HCT116 (cell line): ENCODE measurements at regions not wholly inside any gene's neighbourhood (a gene's known extent, or its start where the extent isn't known, plus 50 kb on each side); places are given as distances from the start of the nearest gene placed in this dataset.

Source experiments
- ATAC-seq: fragments of 200-7000 bp; cut with Tn5 transposase; 2 replicates; pipeline ENCODE4 v1.9.1; 2020; ENCODE audit warnings: mild to moderate bottlenecking, moderate library complexity
- BruUV-seq: library from RNA; stranded (reverse); fragments of 400-500 nt; replicated peaks from 2 replicates; lab custom pipeline; 2021; lab: Mats Ljungman, UMichigan
- CTCF ChIA-PET: fragments of 300-600 bp; sonication (Branson Sonifier 250); formaldehyde crosslinking; loops from one replicate; lab custom pipeline; 2021; ENCODE audit warnings: antibody characterized with exemption; lab: Charles Lee
- POLR2A ChIA-PET: fragments of 300-600, 350-600 bp; sonication (Branson Sonifier 250); formaldehyde crosslinking; loops from one replicate; lab custom pipeline; 2021; ENCODE audit warnings: antibody characterized with exemption; lab: Charles Lee
- RAD21 ChIA-PET, 2 experiments: fragments of 300-600 bp; sonication (Branson Sonifier 250); formaldehyde crosslinking; loops; one replicate each; lab custom pipeline; 2023; ENCODE audit warnings: low total read pairs in 2 of 2; ENCODE audit not compliant: uncharacterized antibody in 2 of 2, unreplicated experiment in 2 of 2, low non-redundant PET in 1 of 2; lab: Charles Lee
- DNase-seq: peaks from one replicate; pipeline ENCODE4 v3.0.0-alpha.2; 2010; ENCODE audit warnings: low read depth, low spot score
- H2AFZ ChIP-seq: fragments of 200-600 bp; shearing (Covaris generic), sonication (generic); 2 replicates; pipeline ENCODE4 v1.6.1; 2017; ENCODE audit warnings: low read depth, mixed run types, mixed read lengths, antibody characterized with exemption, low read length; ENCODE audit not compliant: poor library complexity, severe bottlenecking
- H3K27ac ChIP-seq: 2 replicates; pipeline ENCODE4 v1.5.1; 2012; ENCODE audit warnings: low read depth, low read length
- H3K27me3 ChIP-seq: fragments of 200-600 bp; sonication (generic); 2 replicates; pipeline ENCODE4 v1.6.1; 2016; ENCODE audit warnings: mixed run types, low read length, mixed read lengths; ENCODE audit not compliant: insufficient read depth
- H3K36me3 ChIP-seq, 2 experiments: fragments of 200-500 bp in 1 of 2; fragments of 200-600 bp in 1 of 2; sonication (Bioruptor generic) in 1 of 2; sonication (generic) in 1 of 2; 2 replicates each; pipeline versions ENCODE4 v1.5.1 to v1.6.1; 2014 to 2016; ENCODE audit warnings: low read length in 2 of 2, inconsistent platforms in 1 of 2, mixed read lengths in 1 of 2, mixed run types in 1 of 2; ENCODE audit not compliant: insufficient read depth in 2 of 2, control insufficient read depth in 1 of 2
- H3K4me1 ChIP-seq, 2 experiments: fragments of 200-600 bp in 1 of 2; sonication (generic) in 1 of 2; 2 replicates each; pipeline versions ENCODE4 v1.5.1 to v1.6.1; 2012 to 2017; ENCODE audit warnings: low read length in 2 of 2, inconsistent platforms in 1 of 2, mild to moderate bottlenecking in 1 of 2, mixed read lengths in 1 of 2, mixed run types in 1 of 2, moderate library complexity in 1 of 2; ENCODE audit not compliant: insufficient read depth in 2 of 2, control insufficient read depth in 1 of 2
- H3K4me2 ChIP-seq: fragments of 200-600 bp; sonication (generic); 2 replicates; pipeline ENCODE4 v1.6.1; 2017; ENCODE audit warnings: mixed run types, low read length, mixed read lengths
- H3K4me3 ChIP-seq, 2 experiments: fragments of 200-600 bp in 1 of 2; sonication (generic) in 1 of 2; replicated peaks in 1 of 2; 2 replicates each; pipeline ENCODE4 v1.5.1; 2011 to 2016; ENCODE audit warnings: low read length in 2 of 2, control low read depth in 1 of 2, low read depth in 1 of 2, mild to moderate bottlenecking in 1 of 2, mixed read lengths in 1 of 2, mixed run types in 1 of 2
- H3K79me2 ChIP-seq: fragments of 200-600 bp; sonication (generic); 2 replicates; pipeline ENCODE4 v1.6.1; 2017; ENCODE audit warnings: mild to moderate bottlenecking, mixed run types, low read length, moderate library complexity, mixed read lengths; ENCODE audit not compliant: insufficient read depth
- H3K9ac ChIP-seq: fragments of 200-600 bp; sonication (generic); 2 replicates; pipeline ENCODE4 v1.6.1; 2016; ENCODE audit warnings: low read length, mixed read lengths
- H3K9me2 ChIP-seq: fragments of 200-600 bp; sonication (generic), shearing (Covaris generic); 2 replicates; pipeline ENCODE4 v1.6.1; 2017; ENCODE audit warnings: mixed run types, mild to moderate bottlenecking, moderate library complexity; ENCODE audit not compliant: insufficient read depth
- H3K9me3 ChIP-seq, 2 experiments: fragments of 200-500 bp in 1 of 2; fragments of 200-600 bp in 1 of 2; sonication (Bioruptor generic) in 1 of 2; sonication (generic) in 1 of 2; 2 replicates each; pipeline ENCODE4 v1.6.1; 2014 to 2017; ENCODE audit warnings: low read length in 2 of 2, mixed read lengths in 2 of 2, inconsistent platforms in 1 of 2, low read depth in 1 of 2, mild to moderate bottlenecking in 1 of 2, mixed run types in 1 of 2, moderate library complexity in 1 of 2; ENCODE audit not compliant: control insufficient read depth in 1 of 2, insufficient read depth in 1 of 2
- H4K20me1 ChIP-seq: fragments of 200-600 bp; sonication (generic), shearing (Covaris generic); 2 replicates; pipeline ENCODE4 v1.6.1; 2017; ENCODE audit warnings: mixed run types, mild to moderate bottlenecking, moderate library complexity; ENCODE audit not compliant: insufficient read depth
- CBX3 ChIP-seq: IDR thresholded peaks from 2 replicates; pipeline ENCODE4 v1.6.1; 2012; ENCODE audit warnings: low read depth
- CEBPB ChIP-seq: IDR thresholded peaks from 2 replicates; pipeline ENCODE4 v1.6.1; 2012; ENCODE audit warnings: low read depth
- CTCF ChIP-seq, 3 experiments: fragments of 200-600 bp in 1 of 3; sonication (generic) in 1 of 3; IDR thresholded peaks in 2 of 3; conservative IDR thresholded peaks in 1 of 3; 2 replicates each; pipeline ENCODE4 v1.5.1; 2012 to 2017; ENCODE audit warnings: low read depth in 2 of 3, low read length in 2 of 3, antibody characterized with exemption in 1 of 3, borderline replicate concordance in 1 of 3, control low read depth in 1 of 3, mild to moderate bottlenecking in 1 of 3, mixed read lengths in 1 of 3, mixed run types in 1 of 3, moderate library complexity in 1 of 3; ENCODE audit not compliant: insufficient read depth in 1 of 3
- EGR1 ChIP-seq: IDR thresholded peaks from 2 replicates; pipeline ENCODE4 v1.6.1; 2012; ENCODE audit warnings: low read depth
- ELF1 ChIP-seq: IDR thresholded peaks from 2 replicates; pipeline ENCODE4 v1.6.1; 2012; ENCODE audit warnings: low read depth, borderline replicate concordance
- EZH2phosphoT487 ChIP-seq: fragments of 200-600 bp; IDR thresholded peaks from 2 replicates; pipeline ENCODE4 v1.6.1; 2018; ENCODE audit warnings: antibody characterized with exemption, borderline replicate concordance
- FOSL1 ChIP-seq: IDR thresholded peaks from 2 replicates; pipeline ENCODE4 v1.6.1; 2012; ENCODE audit warnings: low read depth
- JUND ChIP-seq: IDR thresholded peaks from 2 replicates; pipeline ENCODE4 v1.6.1; 2012
- MAX ChIP-seq: IDR thresholded peaks from 2 replicates; pipeline ENCODE4 v1.6.1; 2012
- POLR2A ChIP-seq: IDR thresholded peaks from 2 replicates; pipeline ENCODE4 v1.7.0; 2011; ENCODE audit warnings: borderline replicate concordance; ENCODE audit not compliant: insufficient read depth, insufficient read length; ENCODE audit errors: extremely low read depth
- POLR2AphosphoS5 ChIP-seq: IDR thresholded peaks from 2 replicates; pipeline ENCODE4 v1.6.1; 2011; ENCODE audit warnings: mild to moderate bottlenecking, low read depth, low read length, moderate library complexity
- RAD21 ChIP-seq: IDR thresholded peaks from 2 replicates; pipeline ENCODE4 v1.6.1; 2012; ENCODE audit warnings: low read depth, mild to moderate bottlenecking
- SIN3A ChIP-seq: IDR thresholded peaks from 2 replicates; pipeline ENCODE4 v1.6.1; 2012; ENCODE audit warnings: low read depth
- SRF ChIP-seq: IDR thresholded peaks from 2 replicates; pipeline ENCODE4 v1.6.1; 2012; ENCODE audit warnings: low read depth
- YY1 ChIP-seq: IDR thresholded peaks from 2 replicates; pipeline ENCODE4 v1.6.1; 2011; ENCODE audit warnings: low read length, low read depth, moderate library complexity, mild to moderate bottlenecking; ENCODE audit not compliant: insufficient replicate concordance; ENCODE audit errors: extremely low read depth
- ZFX ChIP-seq: fragments of 450-650 bp; IDR thresholded peaks from 2 replicates; pipeline ENCODE4 v1.6.1; 2017
- ZNF274 ChIP-seq: fragments of 200-500 bp; sonication (Bioruptor generic); IDR thresholded peaks from 2 replicates; pipeline ENCODE4 v1.6.1; 2014; ENCODE audit warnings: mild to moderate bottlenecking, low read depth, low read length, inconsistent platforms
- intact Hi-C: fragments of 100-400 bp; cut with micrococcal nuclease; formaldehyde crosslinking; loops from 2 replicates; pipeline ENCODE4 v1.10.0; 2022
- TF ChIP-seq, protein P1 (sequence below): IDR thresholded peaks from 2 replicates; pipeline ENCODE4 v1.6.1; 2012; ENCODE audit warnings: low read depth

DNA sequence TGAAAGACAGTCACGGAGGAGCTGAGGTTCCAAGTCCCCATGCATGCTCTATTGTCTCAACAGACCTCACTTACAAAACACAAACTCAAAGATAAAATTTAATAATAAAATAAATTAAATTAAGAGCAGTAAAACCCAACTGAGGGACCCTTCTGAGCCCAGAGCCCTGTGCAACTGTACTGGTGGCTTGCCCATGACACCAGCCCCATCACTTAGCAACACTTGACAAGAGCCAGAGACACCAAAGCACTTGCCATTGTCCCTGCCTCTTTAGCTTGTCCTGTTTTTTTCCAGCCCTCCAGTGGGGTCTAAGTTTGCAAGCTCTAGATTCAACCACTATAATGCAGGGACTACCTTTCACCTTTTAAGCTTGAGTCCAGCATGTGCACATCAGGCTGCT is 117.9 kb downstream of the JCAD start:
- DNase-seq (no peak), ATAC-seq (no peak)
- TF ChIP-seq ZFX (no peak), POLR2A (no peak), ELF1 (no peak), CEBPB (no peak), SIN3A (no peak), YY1 (no peak), EGR1 (no peak), RAD21 (no peak), CBX3 (no peak), JUND (no peak), MAX (no peak), CTCF (IDR thresholded peaks at IDR 0.05 in 2 of 3, conservative IDR thresholded peaks at IDR 0.05 in 1 of 3; ENCODE audit: borderline replicate concordance in 1 of 3, insufficient read depth in 1 of 3, low read depth in 2 of 3, low read length in 2 of 3) (no peak), FOSL1 (no peak), ZNF274 (no peak), EZH2phosphoT487 (no peak), POLR2AphosphoS5 (no peak), SRF (no peak)
- TF ChIP-seq, protein P1, sequence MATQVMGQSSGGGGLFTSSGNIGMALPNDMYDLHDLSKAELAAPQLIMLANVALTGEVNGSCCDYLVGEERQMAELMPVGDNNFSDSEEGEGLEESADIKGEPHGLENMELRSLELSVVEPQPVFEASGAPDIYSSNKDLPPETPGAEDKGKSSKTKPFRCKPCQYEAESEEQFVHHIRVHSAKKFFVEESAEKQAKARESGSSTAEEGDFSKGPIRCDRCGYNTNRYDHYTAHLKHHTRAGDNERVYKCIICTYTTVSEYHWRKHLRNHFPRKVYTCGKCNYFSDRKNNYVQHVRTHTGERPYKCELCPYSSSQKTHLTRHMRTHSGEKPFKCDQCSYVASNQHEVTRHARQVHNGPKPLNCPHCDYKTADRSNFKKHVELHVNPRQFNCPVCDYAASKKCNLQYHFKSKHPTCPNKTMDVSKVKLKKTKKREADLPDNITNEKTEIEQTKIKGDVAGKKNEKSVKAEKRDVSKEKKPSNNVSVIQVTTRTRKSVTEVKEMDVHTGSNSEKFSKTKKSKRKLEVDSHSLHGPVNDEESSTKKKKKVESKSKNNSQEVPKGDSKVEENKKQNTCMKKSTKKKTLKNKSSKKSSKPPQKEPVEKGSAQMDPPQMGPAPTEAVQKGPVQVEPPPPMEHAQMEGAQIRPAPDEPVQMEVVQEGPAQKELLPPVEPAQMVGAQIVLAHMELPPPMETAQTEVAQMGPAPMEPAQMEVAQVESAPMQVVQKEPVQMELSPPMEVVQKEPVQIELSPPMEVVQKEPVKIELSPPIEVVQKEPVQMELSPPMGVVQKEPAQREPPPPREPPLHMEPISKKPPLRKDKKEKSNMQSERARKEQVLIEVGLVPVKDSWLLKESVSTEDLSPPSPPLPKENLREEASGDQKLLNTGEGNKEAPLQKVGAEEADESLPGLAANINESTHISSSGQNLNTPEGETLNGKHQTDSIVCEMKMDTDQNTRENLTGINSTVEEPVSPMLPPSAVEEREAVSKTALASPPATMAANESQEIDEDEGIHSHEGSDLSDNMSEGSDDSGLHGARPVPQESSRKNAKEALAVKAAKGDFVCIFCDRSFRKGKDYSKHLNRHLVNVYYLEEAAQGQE, result no peak
- intact Hi-C loops, result no loop called here
- Histone ChIP-seq H3K27ac (no peak overlapping the region), H3K9me2 (no peaks in the 10 kb centered on the region), H3K9ac (no peak overlapping the region), H4K20me1 (no peaks in the 10 kb centered on the region), H3K4me3 (no peak overlapping the region), H3K27me3 (no peaks in the 10 kb centered on the region), H2AFZ (no peak overlapping the region), H3K4me2 (no peak overlapping the region), H3K36me3 (no peaks in the 10 kb centered on the region), H3K4me1 (no peaks in the 10 kb centered on the region), H3K9me3 (no peaks in the 10 kb centered on the region), H3K79me2 (no peaks in the 10 kb centered on the region)
- CTCF ChIA-PET, result no interaction called here
- RAD21 ChIA-PET, result no interaction called here
- POLR2A ChIA-PET, result no interaction called here
- BruUV-seq, result no TSS peak
